ENCODE measurements at regions not wholly inside any gene's neighbourhood (a gene's known extent, or its start where the extent isn't known, plus 50 kb on each side); places are given as distances from the start of the nearest gene placed in this dataset.

DNA sequence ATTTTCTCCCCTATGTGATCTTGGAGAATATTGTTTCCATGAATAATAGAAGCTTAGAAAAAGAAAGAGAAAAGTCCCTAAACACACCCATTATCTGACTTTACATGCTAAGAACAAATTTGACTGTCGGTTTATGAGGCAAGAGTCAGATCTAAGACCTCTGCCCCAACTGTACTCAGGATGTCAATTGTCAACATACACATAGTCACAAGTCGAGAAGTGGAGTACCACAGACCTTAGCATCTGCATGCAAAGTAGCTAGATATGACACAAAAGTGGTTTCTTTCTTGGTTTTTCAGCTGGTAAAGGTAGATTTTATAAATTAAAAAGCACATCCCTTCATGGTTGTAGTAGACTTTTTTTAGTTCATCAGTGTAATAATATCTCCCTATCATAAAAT, 97.2 kb upstream of the DPYD start:
- DNase-seq: no peak

DNA sequence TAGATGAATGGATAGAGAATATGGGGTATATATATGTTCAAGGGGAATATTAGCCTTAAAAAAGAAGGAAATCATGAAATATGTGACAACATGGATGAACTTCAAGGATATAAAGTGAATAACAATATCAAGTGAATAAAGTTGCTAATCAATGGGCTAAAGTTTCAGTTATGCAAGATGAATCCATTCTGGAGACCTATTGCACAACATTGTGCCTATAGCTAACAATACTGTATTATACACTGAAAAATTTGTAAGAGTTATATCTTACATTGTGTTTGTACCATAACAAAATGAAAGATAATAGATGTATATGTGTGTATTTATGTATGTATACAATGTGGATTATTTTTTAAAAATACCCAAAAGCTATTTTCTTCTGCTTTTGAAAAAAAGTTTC, 96.3 kb upstream of the DPYD start:
- no peak for DNase-seq

DNA sequence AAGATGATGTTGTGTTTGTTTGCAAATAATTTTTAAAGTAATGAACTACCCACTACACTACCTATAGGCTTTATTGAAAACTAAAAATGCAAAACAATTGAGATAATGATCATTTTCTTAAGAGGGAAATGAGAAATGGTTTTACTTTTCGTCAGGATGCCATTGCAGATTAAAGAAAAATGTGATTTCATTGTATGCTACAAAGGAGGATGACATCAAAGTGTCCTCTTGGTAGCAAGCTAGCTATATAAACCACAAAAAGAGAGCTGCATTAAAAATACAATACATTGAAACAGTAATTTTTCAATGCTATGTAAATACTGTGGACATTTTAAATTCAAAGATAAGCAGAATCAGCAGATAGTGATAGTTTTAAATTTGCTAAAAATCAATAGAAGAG, 87.5 kb upstream of the DPYD start:
- DNase-seq: no peak

DNA sequence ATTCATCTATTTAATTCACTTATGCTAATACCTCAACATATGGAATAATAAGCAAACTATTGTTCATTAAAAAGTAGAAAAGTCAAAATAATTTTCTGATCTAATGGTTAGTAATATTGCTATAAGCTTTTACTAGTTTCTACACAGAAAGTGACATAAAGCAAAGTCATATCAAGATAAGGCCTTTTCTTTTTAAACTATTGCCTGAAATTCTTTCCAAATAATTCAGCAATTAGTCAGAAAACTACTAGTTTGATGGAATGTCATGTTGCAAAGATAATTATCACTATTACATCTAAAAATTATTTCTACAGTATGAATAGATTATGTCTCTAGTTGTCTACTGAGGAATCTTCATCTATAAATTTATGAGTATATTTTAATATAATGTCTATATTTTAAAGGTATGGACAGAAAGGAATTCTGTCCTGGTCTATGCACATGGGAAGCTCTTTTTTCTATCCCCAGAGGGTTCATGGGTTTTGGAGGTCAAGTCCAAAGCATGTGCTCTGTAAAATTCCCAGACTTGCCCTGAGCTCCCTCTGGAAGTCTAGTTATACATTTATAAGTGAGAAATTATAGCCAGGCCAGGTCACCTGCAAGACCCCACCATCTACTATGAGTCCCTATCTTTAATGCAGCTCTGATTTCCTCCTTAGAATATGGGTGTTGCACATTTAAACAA, 84.6 kb upstream of the DPYD start:
- DNase-seq: no peak

DNA sequence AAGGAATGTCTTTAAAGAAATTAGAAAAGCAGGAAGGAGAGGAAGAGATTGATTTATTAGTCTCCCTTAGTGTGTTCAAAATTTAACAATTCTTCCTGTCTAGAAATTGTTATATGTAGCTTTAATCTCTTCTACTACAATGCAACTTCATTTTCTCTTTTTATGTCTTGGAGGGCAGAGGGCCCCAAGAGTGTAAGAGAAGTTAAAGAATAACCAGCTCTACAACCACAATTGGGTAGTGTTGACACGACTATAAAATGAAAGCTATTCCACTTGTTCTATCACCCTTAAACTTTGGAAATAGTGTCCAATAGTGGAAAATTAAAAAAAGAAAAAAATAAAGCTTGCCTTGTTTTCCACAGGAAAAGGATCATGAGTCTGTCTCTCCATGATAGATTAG, 82.6 kb upstream of the DPYD start:
- no peak for DNase-seq

DNA sequence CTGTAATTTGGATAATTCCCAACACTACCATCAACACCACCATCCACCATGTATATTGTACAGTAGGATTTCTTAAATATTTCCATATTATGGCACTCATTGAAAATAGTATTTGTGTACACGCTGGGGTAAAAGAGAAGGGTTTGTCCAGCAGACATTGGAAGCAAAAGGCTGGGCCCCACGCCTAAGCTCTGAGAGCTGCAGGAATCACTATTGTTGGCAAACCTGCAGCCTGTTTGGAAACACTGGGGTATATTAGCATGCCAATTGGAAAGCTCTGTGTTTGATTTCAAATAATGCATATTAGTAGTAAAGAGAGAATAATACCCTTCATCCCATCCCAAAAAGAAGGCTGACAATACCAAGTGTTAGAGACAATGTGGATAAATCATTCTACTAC, 81.5 kb upstream of the DPYD start:
- no peak for DNase-seq

DNA sequence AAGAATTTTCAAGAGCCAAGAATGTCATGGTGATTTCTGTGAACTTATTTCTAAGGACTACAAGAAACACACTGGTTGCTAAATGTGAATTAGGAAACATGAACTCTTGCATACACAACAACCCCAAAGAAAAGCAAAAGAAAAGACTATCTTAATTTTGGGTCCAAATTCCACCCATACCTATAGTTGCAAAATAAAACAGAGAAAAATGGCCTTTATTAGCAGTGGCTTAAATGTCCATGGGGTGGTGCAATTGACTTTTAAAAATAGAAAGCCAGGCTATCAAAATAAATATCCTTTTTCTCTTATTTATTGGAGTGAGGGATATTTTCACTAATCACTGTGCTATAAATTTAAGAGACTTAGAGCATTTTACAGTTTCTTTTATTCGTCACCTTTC, 80.9 kb upstream of the DPYD start:
- no peak for DNase-seq

DNA sequence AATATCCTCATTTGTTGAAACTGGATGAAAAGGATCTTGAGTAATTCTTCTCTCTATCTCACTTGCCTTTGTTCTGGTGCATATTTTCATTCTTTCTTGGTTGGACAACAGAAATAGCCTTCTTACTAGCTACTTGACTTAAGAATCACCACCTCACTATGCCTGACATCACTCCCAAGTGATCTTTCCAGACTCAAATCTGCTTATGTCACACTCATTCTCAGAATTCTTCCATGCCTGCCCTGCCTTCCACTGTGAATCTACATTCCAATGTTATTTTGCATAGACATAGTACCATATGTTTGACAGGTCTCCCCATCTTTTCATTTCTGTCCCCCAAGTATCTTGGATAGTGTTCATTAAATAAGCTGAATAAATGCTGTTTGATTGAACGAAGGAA, 78.5 kb upstream of the DPYD start:
- DNase-seq: no peak

DNA sequence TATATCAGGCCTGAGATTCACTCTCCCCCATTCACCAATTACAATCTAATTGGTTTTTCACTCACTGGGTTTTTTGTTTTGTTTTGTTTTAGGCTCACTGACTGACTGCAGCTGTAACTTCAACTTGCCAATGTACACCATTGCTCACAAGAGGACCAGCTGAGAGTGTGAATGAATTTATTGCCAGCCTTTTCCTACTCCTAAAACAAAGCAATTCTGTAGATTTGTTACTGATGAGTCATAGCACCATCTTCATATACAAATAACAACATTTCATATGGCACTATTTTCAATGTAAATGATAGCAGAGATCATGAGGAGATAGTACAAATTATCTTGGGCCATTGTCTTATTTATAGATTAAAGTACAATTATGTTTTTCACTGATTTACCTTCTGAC, 76.0 kb upstream of the DPYD start:
- DNase-seq: no peak

DNA sequence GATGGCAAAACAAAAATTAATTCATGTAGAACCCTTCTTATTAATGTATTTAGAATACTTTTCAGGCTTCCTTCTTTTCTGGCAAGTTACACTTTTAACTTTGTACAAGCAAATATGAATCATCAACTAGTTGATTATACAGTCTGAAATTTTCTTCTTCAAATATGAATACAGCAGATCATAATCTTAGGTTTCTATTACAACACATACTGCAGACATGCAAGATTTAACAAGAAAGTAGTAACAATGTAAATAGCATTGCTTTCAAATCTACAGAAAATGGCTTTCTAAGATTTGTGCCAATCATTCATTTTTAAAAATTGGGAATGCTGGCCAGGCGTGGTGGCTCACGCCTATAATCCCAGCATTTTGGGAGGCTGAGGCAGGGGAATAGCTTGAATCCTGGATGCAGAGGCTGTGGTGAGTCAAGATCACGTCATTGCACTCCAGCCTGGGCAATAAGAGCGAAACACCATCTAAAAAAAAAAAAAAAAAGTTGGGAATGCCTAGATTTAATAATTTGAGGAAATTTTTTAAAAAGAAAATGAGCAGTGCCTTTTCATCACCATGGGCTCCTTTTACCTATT, 68.4 kb upstream of the DPYD start:
- DNase-seq: no peak

DNA sequence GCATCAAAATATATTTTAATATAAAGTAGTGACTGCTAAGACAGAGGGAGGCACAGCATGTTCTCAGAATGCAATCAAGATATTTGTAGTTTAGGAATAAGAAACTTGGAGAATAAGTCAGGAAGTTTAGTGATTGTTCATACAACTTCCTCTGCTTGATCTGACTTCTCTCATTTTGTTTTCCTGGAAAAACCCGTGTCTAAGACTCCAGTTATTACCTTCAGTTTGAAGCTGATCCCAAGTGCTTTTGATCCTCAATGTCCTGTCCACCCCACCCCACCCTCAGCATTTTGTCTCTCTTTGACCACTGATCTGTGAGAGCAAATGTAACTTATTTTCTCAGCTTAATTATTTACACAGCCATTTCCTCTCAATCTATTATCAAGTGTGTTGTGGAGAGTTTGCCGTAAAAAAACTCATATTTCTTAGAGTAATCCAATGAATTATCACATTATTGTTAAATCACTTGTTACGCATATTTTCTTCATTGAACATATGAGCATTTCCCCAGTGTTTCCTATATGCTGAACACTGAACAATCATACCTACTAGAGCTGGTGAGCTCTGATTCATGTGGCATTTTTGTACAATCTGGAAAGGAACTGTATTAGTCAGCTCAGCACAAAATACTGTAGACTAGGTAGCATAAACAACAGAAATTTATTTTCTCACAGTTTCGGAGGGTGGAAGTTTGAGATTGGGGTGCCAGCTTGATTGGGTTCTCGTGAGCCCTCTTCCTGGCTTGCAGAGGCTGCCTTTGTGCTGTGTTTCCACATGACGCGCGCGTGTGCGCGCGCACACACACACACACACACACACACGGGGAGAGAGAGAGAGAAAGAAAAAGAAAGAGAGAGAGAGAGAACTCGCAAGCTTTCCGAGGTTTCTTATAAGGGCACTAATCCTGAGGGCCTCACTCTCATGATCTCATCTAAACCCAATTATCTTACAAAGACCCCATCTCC, 65.5 kb upstream of the DPYD start:
- no peak for DNase-seq

DNA sequence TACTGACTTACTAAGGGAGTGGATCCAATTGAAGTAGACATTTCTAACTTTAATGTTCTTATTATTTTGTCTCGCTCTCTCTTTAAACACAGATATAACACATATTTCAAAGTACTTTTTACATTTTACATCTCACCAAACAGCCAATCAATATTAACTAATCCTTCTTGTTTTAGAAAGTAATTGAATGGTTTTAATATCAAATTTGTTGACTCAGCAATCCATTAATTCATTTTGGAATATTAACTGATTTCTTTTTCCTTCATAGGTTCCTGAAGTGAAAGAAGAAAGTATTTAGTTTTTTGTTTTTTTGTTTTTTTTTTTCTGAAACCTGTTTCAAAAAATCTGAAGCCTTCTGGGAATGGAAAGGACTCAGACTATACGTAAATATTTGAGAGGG, 62.3 kb upstream of the DPYD start:
- no peak for DNase-seq

DNA sequence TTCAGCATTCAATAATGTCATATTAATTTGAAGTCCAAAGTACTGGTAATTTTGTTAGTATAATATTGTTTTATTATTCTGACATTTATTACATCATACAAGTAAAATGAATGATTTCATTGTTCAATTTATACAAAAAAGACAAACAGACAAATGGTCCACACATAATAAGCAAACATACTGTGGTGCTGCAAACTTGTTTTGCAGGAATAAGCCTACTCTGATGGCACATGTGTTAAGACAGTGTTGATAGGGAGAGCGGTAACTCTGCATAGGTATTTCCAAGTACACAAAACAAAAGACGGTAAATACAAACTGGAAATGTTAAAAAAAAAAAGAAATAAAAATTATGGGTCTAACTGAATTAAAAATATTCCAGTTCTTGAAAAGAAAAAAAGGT, 59.7 kb upstream of the DPYD start:
- no peak for DNase-seq

DNA sequence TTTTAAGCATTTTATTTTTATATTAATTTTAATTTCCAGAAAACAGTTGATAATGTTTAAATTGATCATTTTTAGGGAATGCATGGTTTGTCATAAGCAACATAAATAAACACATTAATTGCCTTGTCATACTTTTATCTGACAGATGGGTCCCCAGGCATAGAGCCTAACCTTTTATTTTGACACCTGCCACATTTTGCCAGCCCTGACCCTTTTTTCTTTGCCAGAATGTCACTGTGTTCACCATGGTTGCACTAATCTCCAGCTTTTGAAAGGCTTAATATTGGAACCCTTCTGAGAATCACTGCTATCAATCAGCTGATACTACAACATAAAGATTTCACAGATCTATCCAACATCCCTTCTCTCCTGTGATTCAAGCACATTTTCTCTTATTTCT, 56.0 kb upstream of the DPYD start:
- DNase-seq: no peak

Measured in MV-4-11 (cell line).